GM12865 (cell line): ENCODE measurements at regions not wholly inside any gene's neighbourhood (a gene's known extent, or its start where the extent isn't known, plus 50 kb on each side); places are given as distances from the start of the nearest gene placed in this dataset.

ENCODE experiments used
- DNase-seq: peaks from one replicate; pipeline ENCODE4 v3.0.0; 2010; ENCODE audit warnings: low read depth
- H3K4me3 ChIP-seq: 2 replicates; pipeline ENCODE4 v1.5.1; 2011; ENCODE audit warnings: mild to moderate bottlenecking, low read depth, low read length, control low read depth
- TF ChIP-seq, protein P1 (sequence below): IDR thresholded peaks from 2 replicates; pipeline ENCODE4 v1.5.1; 2011; ENCODE audit warnings: low read length, control low read depth, low read depth, inconsistent platforms; ENCODE audit not compliant: insufficient read depth; ENCODE audit errors: missing control alignments

DNA sequence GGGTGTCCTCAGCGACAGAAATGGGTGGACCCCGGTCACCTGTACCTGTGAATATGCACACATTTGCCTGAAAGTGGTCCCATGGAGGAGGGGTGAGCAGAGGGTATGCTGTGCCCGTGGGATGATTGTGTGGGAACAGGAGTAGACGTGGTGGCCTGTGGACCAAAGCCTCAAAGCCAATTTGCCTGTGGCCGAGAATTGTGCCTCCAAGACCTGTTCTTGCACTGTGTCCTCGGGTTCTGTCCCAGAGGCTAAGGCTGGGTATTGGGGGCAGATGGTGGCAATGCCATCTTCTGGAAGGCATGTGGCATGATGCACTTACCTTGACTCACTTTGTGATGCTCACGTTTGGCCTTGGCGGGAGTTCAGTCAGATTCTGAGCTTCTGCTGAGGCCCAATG is 351.0 kb downstream of the TCERG1L start:
- DNase-seq: no peak
- TF ChIP-seq, protein P1, sequence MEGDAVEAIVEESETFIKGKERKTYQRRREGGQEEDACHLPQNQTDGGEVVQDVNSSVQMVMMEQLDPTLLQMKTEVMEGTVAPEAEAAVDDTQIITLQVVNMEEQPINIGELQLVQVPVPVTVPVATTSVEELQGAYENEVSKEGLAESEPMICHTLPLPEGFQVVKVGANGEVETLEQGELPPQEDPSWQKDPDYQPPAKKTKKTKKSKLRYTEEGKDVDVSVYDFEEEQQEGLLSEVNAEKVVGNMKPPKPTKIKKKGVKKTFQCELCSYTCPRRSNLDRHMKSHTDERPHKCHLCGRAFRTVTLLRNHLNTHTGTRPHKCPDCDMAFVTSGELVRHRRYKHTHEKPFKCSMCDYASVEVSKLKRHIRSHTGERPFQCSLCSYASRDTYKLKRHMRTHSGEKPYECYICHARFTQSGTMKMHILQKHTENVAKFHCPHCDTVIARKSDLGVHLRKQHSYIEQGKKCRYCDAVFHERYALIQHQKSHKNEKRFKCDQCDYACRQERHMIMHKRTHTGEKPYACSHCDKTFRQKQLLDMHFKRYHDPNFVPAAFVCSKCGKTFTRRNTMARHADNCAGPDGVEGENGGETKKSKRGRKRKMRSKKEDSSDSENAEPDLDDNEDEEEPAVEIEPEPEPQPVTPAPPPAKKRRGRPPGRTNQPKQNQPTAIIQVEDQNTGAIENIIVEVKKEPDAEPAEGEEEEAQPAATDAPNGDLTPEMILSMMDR: no peak
- H3K4me3 ChIP-seq: no peak overlapping the region

DNA sequence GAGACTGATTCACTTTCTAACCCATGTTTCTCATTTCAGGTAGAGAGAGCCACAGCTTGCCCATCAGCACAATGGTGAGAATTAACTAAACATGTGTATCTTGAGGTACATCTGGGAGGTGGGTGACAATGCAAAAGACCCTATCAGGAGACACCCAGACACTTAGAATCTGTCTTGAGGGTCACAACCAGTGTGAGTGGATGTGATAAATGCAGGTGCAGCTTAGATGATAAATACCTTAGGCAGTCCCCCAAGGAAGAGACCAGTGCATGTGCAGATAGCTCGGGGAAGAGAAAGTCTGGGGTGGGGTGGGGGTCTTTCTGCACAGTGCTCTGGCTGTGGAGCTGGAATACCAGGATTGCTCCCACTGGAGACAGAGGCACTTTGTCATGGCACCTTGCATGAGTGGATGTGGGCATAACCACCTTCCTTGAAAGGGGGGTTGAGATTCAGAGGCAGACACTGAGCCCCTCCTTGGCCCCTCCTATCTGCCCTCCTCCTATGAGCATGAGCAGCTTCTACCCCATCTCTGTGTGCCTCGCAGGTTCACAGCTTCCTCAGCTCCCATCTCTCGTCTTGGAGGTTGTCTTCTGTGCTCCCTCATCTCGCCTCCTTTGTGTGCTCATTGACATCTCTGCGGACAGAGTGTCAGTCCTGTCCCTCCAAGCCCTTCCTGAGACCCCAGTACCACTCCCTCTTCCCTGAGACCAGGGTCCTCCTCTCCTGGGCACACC is 349.8 kb downstream of the TCERG1L start:
- TF ChIP-seq, protein P1: no peak
- no peak for DNase-seq

DNA sequence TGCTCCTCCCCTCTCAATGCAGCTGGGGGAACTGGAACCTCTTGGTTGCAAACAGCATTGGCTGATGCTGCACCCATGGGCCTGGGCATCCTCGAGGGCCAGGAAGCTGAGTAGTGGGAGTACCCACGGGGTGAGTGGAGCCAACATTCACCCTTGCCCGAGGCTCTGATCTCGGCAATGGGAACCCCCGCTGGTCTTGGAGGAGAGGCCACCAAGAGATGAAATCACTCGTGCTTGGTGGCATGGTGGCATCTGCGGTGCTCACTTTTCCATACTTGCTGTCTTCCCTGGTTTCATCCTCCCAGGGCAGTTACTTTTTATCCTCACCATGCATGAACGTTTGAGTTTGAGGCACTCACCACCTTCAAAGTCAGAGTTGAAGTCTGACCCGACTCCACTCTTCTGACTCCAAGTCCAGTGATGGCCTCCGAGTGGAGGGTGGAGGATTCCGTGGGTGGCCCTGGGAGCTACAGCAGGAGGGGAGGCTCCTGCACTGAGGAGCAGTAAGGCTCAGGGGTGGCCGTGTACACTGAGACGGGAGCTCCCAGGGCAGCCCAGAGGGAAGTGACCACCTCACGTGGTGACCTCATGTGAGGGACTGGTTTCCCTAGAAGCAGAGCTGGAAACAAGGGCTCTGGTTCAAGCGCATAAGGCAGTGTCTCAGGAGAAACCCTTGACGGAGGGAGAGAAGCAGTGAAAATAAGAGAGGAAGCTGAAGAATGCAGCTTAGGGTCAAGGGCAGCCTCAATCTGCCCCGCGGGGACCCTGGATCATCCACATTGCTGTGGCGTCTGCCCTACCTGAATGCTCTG is 349.1 kb downstream of the TCERG1L start:
- TF ChIP-seq, protein P1: no peak
- no peak overlapping the region for H3K4me3 ChIP-seq
- no peak for DNase-seq

More for the DNA sequence above, 349.8 kb downstream of the TCERG1L start:
- no peak overlapping the region for H3K4me3 ChIP-seq

DNA sequence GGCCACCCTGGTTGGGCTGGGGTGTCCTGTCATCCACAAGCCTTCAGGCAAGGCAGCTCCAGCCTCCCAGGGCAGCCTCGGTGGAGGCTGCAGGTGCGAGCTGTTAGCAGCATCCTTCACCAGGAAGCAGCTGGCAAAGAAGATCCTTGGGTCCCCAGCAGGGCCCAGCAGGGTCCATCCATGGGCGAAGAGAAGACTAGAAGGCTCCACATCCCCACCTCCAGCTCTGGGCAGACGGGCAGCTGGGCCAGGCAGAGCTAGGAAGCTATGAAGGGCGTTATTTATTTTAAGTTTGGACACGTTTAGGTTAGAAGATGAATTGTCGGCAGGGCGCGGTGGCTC is 348.5 kb downstream of the TCERG1L start:
- TF ChIP-seq, protein P1: no peak
- no peak overlapping the region for H3K4me3 ChIP-seq
- no peak for DNase-seq

DNA sequence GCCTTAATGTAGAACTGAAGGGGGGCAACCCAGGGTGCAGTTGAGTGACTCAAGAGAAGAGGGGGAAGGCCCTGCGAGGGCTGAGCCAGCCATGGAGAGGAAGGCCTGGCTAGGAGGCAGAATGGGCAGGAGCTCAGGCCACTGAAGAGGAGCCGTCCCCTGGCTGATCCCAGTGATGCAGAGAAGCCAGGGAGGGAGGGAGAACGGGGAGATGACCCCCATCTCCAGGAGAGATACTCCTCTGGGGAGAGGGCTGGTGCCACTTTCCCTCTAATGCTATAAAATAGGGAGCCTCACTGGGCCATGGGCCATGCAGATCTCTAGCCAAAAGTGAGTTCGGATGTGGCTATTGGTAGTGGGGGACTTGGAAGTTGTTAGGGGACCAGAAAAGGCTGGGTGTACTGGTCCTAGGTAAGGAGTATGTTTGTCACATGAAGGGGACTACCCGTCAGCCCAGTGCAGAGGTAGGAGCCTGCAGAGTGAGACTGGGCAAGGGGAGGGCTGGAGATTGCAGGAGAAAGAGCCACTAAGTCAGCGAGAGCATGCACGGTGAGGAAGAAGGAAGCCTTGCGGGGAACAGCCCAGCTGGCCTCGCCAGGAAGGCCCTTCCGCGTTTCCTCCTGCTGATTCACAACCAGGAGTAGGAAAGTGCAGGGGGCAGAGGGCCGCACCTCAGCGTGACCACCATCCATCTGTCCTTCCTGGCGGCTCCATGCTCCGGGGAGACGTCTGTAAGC is 347.6 kb downstream of the TCERG1L start:
- no peak for DNase-seq
- H3K4me3 ChIP-seq: no peak overlapping the region
- TF ChIP-seq, protein P1: no peak

DNA sequence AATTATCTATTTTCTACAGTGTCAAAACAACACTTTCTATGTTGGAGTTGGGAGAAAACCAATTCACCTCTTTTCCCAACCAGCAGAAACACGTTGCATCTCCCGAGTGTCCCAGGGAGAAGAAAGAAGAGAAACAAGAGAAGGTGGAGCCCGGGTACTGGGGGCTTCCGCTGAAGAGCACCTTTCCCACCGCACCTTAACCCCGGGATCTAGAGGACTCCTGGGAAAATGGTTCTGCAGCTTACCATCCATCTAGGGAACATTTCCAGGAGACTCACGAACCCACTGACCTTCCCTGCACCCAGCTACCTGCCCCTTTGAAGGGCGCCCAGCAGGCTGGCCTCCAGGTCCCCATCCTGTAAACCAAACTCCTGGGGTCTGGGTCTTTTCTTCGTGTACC is 346.8 kb downstream of the TCERG1L start:
- DNase-seq: no peak

More for the DNA sequence above, 346.8 kb downstream of the TCERG1L start:
- no peak overlapping the region for H3K4me3 ChIP-seq
- TF ChIP-seq, protein P1: no peak
